Thyroid gland (tissue), 4 donors: ENCODE measurements at regions not wholly inside any gene's neighbourhood (a gene's known extent, or its start where the extent isn't known, plus 50 kb on each side); places are given as distances from the start of the nearest gene placed in this dataset.

Source experiments
- CTCF ChIP-seq, 6 experiments: fragments of 200-600 bp in 3 of 6; fragments of 450-650 bp in 3 of 6; sonication (generic) in 3 of 6; IDR thresholded peaks; one replicate each; pipeline ENCODE4 v1.5.1; 2016 to 2019; ENCODE audit warnings: antibody characterized with exemption in 6 of 6, mild to moderate bottlenecking in 2 of 6, inconsistent platforms in 1 of 6, moderate library complexity in 1 of 6
- POLR2A ChIP-seq, 2 donors: fragments of 450-650 bp; IDR thresholded peaks; one replicate each; pipeline ENCODE4 v1.6.1; 2017; ENCODE audit warnings: antibody characterized with exemption in 2 of 2, mild to moderate bottlenecking in 2 of 2, moderate library complexity in 1 of 2

- no peak for TF ChIP-seq CTCF (IDR thresholded peaks at IDR 0.05)
- TF ChIP-seq POLR2A (IDR thresholded peaks at IDR 0.05), result no peak
These were observed 1641.9 kb upstream of the PIK3C3 start for GRCh38 chr18:40313030-40313642.
